Fibroblast of upper back skin (primary cell): ENCODE measurements at regions not wholly inside any gene's neighbourhood (a gene's known extent, or its start where the extent isn't known, plus 50 kb on each side); places are given as distances from the start of the nearest gene placed in this dataset.
A peak's percentile ranks its signal among the peaks of the same experiment; 100 is the strongest.

Source experiments
- DNase-seq: peaks from one replicate; pipeline ENCODE4 v3.0.0-alpha.2; 2013

- DNase-seq = no peak
Observed at GRCh38 chr7:156090988-156091387, 278.7 kb upstream of the SHH start.

DNA sequence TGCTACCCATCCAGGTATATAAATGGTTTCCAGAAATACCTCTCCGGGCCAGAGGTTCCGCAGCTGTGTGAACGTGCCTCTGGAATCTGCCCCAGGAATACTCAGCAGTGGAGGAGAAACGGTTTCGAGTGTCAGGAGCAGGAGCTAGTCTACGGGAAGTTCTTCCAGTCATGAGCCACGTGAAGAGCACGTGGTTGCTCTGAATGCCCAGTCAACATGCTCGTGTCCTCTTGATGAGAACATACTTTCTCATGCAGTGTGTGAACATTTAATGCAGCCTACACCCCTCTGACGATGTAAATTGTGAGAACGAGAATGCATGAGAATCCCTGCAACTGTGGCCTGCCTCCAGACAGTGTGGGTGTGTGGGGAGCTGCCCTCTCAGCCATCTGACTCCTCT, 277.0 kb upstream of the SHH start:
- no peak for DNase-seq

GRCh38 chr7:156088115-156088514, 275.9 kb upstream of the SHH start:
- no peak for DNase-seq

GRCh38 chr7:156082048-156083040, 270.1 kb upstream of the SHH start:
- no peak for DNase-seq

GRCh38 chr7:156080596-156080995, 268.3 kb upstream of the SHH start:
- no peak for DNase-seq

DNA sequence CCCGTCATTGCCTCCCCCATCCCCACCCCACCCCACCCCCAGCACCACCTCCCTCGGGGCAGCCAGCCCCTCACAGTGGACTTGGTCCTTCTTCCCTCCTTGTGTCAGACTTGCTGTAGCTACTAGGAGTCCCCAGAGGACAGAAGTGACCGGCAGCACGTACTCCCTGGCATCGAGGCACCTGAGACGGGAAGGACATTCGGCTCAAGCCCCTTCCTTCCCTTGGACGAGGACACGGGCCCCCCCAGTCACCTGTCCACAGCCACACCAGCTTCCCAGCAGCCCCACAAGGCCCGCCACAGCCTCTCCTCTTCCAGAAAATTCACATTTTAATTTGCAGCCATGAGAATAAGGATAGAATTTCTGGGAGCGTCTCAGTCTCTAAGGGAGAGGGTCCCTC, 267.8 kb upstream of the SHH start:
- DNase-seq = no peak

GRCh38 chr7:156079156-156079555, 266.9 kb upstream of the SHH start:
- DNase-seq = no peak

DNA sequence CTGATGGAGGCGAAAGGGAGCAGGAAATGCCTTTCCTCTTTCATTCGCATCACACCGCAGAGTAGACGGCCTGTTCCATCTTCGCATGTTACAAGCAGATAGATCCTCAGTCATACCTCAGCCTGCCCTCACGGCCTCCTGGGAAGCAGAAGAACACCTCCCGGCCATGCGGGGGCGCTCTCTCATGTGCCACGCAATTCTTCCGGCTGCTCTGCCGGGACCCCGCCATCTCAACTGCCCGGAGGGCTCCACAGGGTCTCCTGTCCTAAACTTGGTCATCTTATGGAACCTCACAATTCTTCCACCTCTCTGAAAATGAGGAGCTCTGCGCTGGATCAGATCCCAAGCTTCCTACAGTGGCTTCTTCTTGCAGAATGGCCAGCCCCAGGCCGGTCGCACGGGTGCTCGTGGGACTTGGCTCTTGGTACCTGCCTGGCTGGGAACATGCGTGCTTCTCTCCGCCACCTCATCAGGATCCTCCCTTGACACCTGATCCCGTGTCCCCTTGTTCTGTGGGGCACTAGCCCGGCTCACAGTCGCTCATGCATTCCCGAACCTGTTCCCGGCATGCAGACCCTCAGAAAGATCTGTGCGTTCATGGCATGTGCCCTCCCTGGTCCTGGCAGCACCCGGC, 262.8 kb upstream of the SHH start:
- DNase-seq = no peak

DNA sequence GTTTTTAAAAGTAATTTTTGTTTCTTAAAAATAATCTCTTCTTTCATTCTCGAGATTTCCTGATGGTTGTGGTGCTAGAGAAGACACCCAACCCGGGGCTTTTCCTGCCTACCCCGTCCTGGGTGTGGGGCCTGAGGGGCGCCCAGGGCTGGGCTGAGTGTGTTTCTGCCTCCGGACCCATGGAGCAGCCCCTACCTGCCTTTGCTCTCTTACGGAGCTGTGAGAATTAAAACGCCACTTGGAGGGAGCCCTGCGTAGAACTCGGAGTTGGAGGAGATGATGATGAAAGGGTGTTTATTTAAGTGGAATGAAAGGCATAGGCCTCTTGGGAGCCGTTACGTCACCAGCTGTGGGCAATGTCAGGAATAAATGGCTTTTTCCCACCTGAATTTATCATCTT, 261.8 kb upstream of the SHH start:
- no peak for DNase-seq

DNA sequence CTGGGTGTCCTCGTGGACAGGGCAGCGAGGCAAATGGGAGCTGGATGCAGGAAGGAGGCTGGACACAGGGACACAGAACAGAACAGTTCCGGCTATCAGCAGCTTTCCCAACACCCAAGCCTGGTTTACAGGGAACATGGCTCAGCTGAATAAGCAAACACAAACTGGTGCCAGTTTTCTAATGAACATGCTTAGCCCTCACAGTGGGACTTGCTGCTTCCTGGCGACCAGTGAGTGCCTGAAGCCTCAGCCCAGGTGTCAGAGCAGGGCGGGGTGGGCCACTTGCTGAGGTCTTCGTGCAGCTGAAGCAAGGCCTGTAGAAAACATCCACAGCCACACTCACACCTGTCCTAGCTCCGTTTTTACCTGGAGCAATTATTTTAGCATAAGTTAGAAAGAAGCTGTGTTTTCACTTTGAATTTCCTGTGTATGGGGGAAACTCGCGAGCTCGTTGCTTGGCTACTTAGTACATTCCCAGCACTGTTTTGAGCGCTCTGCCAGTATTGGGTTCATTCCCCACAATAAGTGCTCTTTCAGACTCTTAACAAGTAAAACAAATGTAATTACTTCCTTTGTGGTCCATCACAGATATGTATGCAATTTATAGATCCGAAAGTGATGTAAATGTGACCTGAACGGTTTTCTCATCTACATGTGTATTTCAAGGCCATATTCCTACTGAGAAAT, 261.2 kb upstream of the SHH start:
- no peak for DNase-seq

GRCh38 chr7:156071612-156072011, 259.3 kb upstream of the SHH start:
- no peak for DNase-seq

DNA sequence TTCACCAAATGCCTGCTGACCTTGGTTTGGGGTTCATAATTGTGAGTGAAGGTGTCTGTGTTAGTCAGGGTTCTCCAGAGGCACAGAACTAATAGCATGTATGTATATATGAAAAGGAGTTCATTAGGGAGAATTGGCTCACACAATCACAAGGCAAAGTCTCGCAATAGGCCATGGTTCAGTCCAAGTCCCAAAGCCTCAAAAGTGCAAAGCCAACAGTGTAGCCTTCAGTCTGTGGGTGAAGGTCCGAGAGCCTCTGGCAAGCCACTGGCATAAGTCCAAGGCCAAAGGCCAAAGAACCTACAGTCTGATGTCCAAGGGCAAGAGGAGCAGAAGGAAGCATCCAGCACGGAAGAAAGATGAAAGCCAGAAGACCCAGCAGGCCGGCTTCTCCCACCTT, 257.6 kb upstream of the SHH start:
- no peak for DNase-seq

DNA sequence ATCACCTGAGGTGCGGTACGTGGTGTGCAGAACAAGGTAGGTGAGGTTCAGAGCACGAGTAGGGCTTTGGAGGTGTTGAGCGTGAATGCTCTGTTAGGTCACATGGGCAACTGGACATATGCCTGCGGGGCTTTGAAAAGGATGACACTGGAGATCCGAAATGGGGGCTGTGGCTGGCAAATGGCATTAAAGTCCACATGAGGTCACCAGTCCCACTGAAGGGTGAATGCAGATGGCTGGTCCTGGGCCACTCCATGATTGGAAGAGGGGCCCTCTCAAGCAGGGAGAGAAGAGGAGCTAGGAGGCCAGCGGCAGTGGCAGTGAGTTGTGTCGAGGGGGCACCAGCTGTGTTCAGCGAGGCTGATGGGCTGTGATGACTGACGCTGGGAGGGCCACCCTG, 254.9 kb upstream of the SHH start:
- no peak for DNase-seq

DNA sequence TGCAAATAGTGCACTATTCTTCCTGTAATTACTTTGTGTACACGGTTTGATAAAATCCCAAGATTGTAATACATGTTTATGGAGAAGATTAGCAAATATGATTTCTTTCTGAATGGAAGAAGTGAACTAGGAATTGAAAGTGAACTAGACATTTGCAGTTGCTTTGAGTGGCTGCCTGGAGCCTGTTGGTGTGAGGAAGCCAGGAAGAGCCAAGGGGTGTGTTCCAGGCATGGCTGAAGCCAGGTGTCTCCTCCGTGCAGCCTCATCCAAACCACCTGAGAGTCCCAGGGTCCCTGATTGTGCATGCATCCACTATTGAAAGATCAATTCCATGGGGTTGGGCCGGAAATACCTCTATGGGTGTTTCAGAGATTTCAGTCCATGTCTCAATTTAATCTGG, 253.1 kb upstream of the SHH start:
- DNase-seq = no peak

DNA sequence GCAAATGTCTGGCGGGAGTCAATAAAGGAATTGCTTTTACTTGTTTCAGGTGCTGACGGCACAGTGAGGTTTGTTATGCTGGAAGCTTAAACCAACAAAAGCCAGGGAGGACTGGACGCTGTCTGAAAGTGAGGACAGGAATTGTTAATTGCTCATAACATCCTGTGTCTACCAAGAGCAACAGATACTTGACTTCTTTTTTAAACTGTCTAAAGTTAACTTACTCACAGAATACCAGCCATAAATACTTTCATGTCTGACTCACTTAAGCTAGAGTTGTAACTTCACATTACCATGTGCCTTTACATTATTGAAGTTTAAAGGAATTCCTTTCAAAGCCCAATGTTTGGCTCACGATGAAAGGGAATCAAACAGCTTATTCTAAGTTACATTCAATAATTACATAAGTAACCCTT, 252.7 kb upstream of the SHH start:
- peak; percentile 1 for DNase-seq

- DNase-seq = no peak
Observed at GRCh38 chr7:156063241-156063810, 251.1 kb upstream of the SHH start.

DNA sequence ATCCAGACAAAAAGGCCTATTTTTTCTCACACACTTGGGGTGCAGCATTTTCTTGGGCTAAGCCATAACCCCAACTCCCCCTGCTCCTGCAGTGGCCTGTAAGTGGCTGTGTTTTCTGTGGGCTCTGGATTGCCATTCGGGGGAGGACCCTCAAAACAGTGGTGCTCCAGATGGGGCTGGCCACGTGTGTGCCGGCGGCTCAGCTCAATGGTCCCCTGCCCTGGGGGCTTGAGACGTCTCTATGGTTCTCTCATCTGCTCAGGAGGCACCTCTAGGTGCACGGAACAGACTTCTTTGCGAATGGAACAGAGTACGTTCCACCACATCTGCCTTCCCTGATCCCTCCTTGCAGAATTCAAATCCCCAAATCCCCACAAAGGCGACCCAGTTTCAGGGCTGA, 250.0 kb upstream of the SHH start:
- no peak for DNase-seq

GRCh38 chr7:156061689-156062255, 249.5 kb upstream of the SHH start:
- DNase-seq = no peak

DNA sequence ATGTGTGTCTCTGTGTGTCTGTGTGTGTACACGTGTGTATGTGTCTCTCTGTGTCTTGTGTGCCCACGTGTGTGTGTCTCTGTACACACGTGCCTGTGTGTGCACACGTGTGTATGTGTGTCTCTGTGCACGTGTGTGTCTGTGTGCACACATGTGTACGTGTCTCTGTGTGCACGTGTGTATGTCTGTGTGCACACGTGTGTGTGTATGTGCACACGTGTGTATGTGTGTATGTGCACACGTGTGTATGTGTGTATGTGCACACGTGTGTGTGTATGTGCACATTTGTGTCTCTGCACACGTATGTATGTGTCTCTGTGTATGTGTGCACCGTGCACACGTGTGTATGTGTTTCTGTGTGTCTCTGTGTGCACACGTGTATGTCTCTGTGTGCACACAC, 248.7 kb upstream of the SHH start:
- DNase-seq = no peak

DNA sequence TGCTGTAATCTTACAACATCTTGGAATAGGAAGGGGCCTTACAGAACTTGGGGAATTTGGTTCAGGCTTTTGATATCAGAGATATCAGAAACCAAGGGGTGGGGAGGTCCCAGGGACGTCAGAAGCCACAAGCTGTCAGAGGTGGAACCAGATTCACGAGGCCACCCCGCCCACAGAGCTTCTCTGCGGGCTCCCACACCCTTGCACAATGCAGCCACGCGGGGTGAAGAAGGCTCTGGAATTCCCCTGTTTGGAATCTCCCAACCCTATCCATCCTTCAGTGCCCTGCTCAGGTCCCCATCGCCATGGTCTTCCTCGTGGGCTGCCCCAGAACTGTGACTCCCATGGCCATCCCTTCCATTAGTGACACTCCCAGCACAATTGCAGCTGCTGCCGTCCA, 247.1 kb upstream of the SHH start:
- DNase-seq = no peak

- no peak for DNase-seq
Observed at GRCh38 chr7:156058248-156058647, 246.0 kb upstream of the SHH start.

GRCh38 chr7:156056534-156056933, 244.3 kb upstream of the SHH start:
- DNase-seq = no peak

GRCh38 chr7:156055206-156055822, 243.1 kb upstream of the SHH start:
- DNase-seq = no peak
